ENCODE measurements at regions not wholly inside any gene's neighbourhood (a gene's known extent, or its start where the extent isn't known, plus 50 kb on each side); places are given as distances from the start of the nearest gene placed in this dataset.

DNA sequence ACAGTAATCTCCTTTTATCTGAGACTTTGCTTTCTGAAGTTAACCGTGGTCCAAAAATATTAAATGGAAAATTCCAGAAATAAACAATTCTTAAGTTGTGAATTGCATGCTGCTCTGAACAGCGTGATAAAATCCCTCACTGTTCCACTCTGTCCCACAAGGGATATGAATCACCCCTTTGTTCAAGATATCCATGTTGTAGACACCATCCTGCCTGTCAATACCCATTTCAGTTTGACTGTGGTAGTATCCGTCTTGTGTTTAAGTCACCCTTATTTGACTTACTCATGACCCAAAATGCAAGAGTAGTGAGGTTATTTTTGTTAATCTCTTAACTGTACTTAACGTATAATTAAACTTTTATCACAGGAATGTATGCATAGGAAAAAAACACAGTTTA is 435.0 kb downstream of the SHQ1 start:
- TF ChIP-seq, protein P1, sequence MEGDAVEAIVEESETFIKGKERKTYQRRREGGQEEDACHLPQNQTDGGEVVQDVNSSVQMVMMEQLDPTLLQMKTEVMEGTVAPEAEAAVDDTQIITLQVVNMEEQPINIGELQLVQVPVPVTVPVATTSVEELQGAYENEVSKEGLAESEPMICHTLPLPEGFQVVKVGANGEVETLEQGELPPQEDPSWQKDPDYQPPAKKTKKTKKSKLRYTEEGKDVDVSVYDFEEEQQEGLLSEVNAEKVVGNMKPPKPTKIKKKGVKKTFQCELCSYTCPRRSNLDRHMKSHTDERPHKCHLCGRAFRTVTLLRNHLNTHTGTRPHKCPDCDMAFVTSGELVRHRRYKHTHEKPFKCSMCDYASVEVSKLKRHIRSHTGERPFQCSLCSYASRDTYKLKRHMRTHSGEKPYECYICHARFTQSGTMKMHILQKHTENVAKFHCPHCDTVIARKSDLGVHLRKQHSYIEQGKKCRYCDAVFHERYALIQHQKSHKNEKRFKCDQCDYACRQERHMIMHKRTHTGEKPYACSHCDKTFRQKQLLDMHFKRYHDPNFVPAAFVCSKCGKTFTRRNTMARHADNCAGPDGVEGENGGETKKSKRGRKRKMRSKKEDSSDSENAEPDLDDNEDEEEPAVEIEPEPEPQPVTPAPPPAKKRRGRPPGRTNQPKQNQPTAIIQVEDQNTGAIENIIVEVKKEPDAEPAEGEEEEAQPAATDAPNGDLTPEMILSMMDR (IDR thresholded peaks at IDR 0.05; ENCODE audit: insufficient read depth, low read depth, low read length) = no peak
- TF ChIP-seq EZH2 (IDR thresholded peaks at IDR 0.05; ENCODE audit: insufficient read depth, low read length) = no peak

Measured in astrocyte (in vitro differentiated cells and primary cell).